GM23338 (cell line): ENCODE measurements at regions not wholly inside any gene's neighbourhood (a gene's known extent, or its start where the extent isn't known, plus 50 kb on each side); places are given as distances from the start of the nearest gene placed in this dataset.

Experiments used
- ATAC-seq: fragments of 200-7000 bp; cut with Tn5 transposase; 3 replicates; pipeline ENCODE4 v1.9.1; 2020
- DNase-seq: peaks from one replicate; pipeline ENCODE4 v3.0.0-alpha.2; 2015; ENCODE audit warnings: low spot score
- H2AFZ ChIP-seq: fragments of 200-600 bp; sonication (generic); 2 replicates; pipeline ENCODE4 v1.8.0; 2016; ENCODE audit warnings: antibody characterized with exemption, mild to moderate bottlenecking, moderate library complexity
- H3F3A ChIP-seq: fragments of 200-600 bp; sonication (generic); replicated peaks from 2 replicates; pipeline ENCODE4 v1.8.0; 2017; ENCODE audit warnings: antibody characterized with exemption, mixed run types, low read depth
- H3K27ac ChIP-seq: fragments of 200-600 bp; sonication (generic); 2 replicates; pipeline ENCODE4 v1.6.1; 2016; ENCODE audit warnings: low read depth
- H3K27me3 ChIP-seq: fragments of 200-600 bp; sonication (generic); 2 replicates; pipeline ENCODE4 v1.8.0; 2016; ENCODE audit warnings: mild to moderate bottlenecking, mixed run types, moderate library complexity; ENCODE audit not compliant: insufficient read depth
- H3K36me3 ChIP-seq: fragments of 200-600 bp; sonication (generic); 2 replicates; pipeline ENCODE4 v1.8.0; 2016; ENCODE audit warnings: mild to moderate bottlenecking; ENCODE audit not compliant: insufficient read depth
- H3K4me1 ChIP-seq: fragments of 200-600 bp; sonication (generic); 2 replicates; pipeline ENCODE4 v1.8.0; 2016; ENCODE audit warnings: mild to moderate bottlenecking, moderate library complexity; ENCODE audit not compliant: insufficient read depth
- H3K4me2 ChIP-seq: fragments of 200-600 bp; sonication (generic); 2 replicates; pipeline ENCODE4 v1.7.1; 2017; ENCODE audit warnings: mixed run types
- H3K4me3 ChIP-seq: fragments of 200-600 bp; sonication (generic); 2 replicates; pipeline ENCODE4 v1.6.1; 2016; ENCODE audit warnings: mixed run types
- H3K79me2 ChIP-seq: fragments of 200-600 bp; sonication (generic); replicated peaks from 2 replicates; pipeline ENCODE4 v1.8.0; 2017; ENCODE audit warnings: mild to moderate bottlenecking; ENCODE audit not compliant: insufficient read depth
- H3K9me2 ChIP-seq: fragments of 200-600 bp; sonication (generic); 2 replicates; pipeline ENCODE4 v1.8.0; 2017; ENCODE audit not compliant: insufficient read depth
- H4K20me1 ChIP-seq: fragments of 200-600 bp; sonication (generic); replicated peaks from 2 replicates; pipeline ENCODE4 v1.8.0; 2017; ENCODE audit warnings: mild to moderate bottlenecking; ENCODE audit not compliant: insufficient read depth
- H3K27ac Mint-ChIP-seq: 2 replicates; pipeline ENCODE4 v1.8.0; 2020; ENCODE audit warnings: inconsistent platforms, mild to moderate bottlenecking, moderate library complexity, mixed read lengths
- H3K27me3 Mint-ChIP-seq: 3 replicates; pipeline ENCODE4 v1.8.0; 2022; ENCODE audit warnings: low read depth, mild to moderate bottlenecking, moderate library complexity, mixed read lengths, inconsistent platforms; ENCODE audit not compliant: insufficient read depth, poor library complexity
- H3K36me3 Mint-ChIP-seq: 3 replicates; pipeline ENCODE4 v1.8.0; 2021; ENCODE audit warnings: low read depth, mild to moderate bottlenecking, inconsistent platforms, moderate library complexity, mixed read lengths
- H3K4me1 Mint-ChIP-seq: 3 replicates; pipeline ENCODE4 v1.8.0; 2020; ENCODE audit warnings: mild to moderate bottlenecking, inconsistent platforms, mixed read lengths
- H3K4me3 Mint-ChIP-seq: 3 replicates; pipeline ENCODE4 v1.8.0; 2021; ENCODE audit warnings: moderate library complexity, mild to moderate bottlenecking, inconsistent platforms, mixed read lengths
- H3K9me3 Mint-ChIP-seq: 3 replicates; pipeline ENCODE4 v1.8.0; 2020; ENCODE audit warnings: moderate library complexity, mild to moderate bottlenecking, inconsistent platforms, mixed read lengths
- CREB1 ChIP-seq: fragments of 250-450 bp; sonication (Bioruptor Pico); IDR thresholded peaks from 2 replicates; pipeline ENCODE4 v1.5.0; 2020; ENCODE audit warnings: low read depth, mild to moderate bottlenecking, moderate library complexity
- CTCF ChIP-seq, 2 experiments: fragments of 200-600 bp in 1 of 2; sonication (generic) in 1 of 2; conservative IDR thresholded peaks; 2 replicates each; pipeline versions ENCODE4 v1.5.1 to v1.6.1; 2016 to 2017; ENCODE audit warnings: antibody characterized with exemption in 2 of 2, low read depth in 2 of 2, mild to moderate bottlenecking in 2 of 2, moderate library complexity in 1 of 2
- EZH2 ChIP-seq: fragments of 200-600 bp; sonication (generic); IDR thresholded peaks from one replicate; pipeline ENCODE4 v1.8.0; 2017; ENCODE audit warnings: antibody characterized with exemption, mild to moderate bottlenecking, low read depth; ENCODE audit not compliant: unreplicated experiment
- EZH2phosphoT487 ChIP-seq: fragments of 200-600 bp; sonication (generic); IDR thresholded peaks from one replicate; pipeline ENCODE4 v1.8.1; 2018; ENCODE audit warnings: antibody characterized with exemption; ENCODE audit not compliant: unreplicated experiment
- JUNB ChIP-seq: IDR thresholded peaks from one replicate; pipeline ENCODE4 v1.6.1; 2016; ENCODE audit warnings: antibody characterized with exemption; ENCODE audit not compliant: unreplicated experiment
- NANOG ChIP-seq: IDR thresholded peaks from 2 replicates; pipeline ENCODE4 v1.6.1; 2016; ENCODE audit warnings: antibody characterized with exemption, borderline replicate concordance
- POLR2AphosphoS5 ChIP-seq: IDR thresholded peaks from 2 replicates; pipeline ENCODE4 v1.6.1; 2016; ENCODE audit warnings: antibody characterized with exemption, low read depth
- STAT1 ChIP-seq: IDR thresholded peaks from one replicate; pipeline ENCODE4 v1.6.1; 2016; ENCODE audit warnings: antibody characterized with exemption; ENCODE audit not compliant: unreplicated experiment
- ZNF114 ChIP-seq: fragments of 250-450 bp; sonication (Bioruptor Pico); IDR thresholded peaks from 2 replicates; pipeline ENCODE4 v1.5.0; 2020; ENCODE audit warnings: mild to moderate bottlenecking, moderate library complexity
- ZNF331 ChIP-seq: fragments of 250-450 bp; sonication (Bioruptor Pico); IDR thresholded peaks from 2 replicates; pipeline ENCODE4 v1.5.0; 2020; ENCODE audit warnings: low read depth, mild to moderate bottlenecking, moderate library complexity
- TF ChIP-seq, protein P1 (sequence below): IDR thresholded peaks from one replicate; pipeline ENCODE4 v1.6.1; 2018; ENCODE audit warnings: antibody characterized with exemption; ENCODE audit not compliant: unreplicated experiment
- TF ChIP-seq, protein P2 (sequence below): IDR thresholded peaks from 2 replicates; pipeline ENCODE4 v1.6.1; 2016; ENCODE audit warnings: antibody characterized with exemption

DNA sequence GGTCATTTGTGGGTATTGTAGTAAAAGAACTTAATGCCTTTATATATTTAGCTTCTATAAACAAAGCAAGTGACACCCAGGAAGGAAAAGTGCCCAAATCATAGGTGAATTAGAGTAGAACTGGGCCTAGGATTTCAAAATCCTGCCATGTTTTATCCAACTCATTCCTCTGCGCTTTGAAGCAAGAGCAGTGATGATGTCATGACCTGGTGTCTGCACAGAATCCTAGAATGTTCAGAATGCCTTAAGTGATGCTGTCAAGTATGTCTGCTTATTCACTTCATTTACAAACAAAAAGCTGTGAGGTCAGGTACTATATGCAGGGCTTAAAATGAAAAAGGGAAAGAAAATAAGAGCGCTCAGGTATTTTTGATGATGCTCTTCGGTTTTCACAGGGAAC lies 737.2 kb upstream of the ANKRD30A start:
- no peaks in the 10 kb centered on the region for H3F3A ChIP-seq
- Mint-ChIP-seq H3K9me3 (no peaks in the 10 kb centered on the region; the same call in 2 of the 3 replicates), H3K36me3 (no peaks in the 10 kb centered on the region), H3K4me3 (no peak overlapping the region), H3K27me3 (peaks cover 2% of the 10 kb centered on the region), H3K27ac (no peak overlapping the region), H3K4me1 (no peaks in the 10 kb centered on the region)
- H3K36me3 ChIP-seq = no peaks in the 10 kb centered on the region
- H3K9me2 ChIP-seq = no peaks in the 10 kb centered on the region
- TF ChIP-seq JUNB = no peak
- no peaks in the 10 kb centered on the region for H3K4me1 ChIP-seq
- H2AFZ ChIP-seq = no peak overlapping the region
- no peak overlapping the region for H3K4me2 ChIP-seq
- DNase-seq (no peak), ATAC-seq (no peak)
- H4K20me1 ChIP-seq = no peaks in the 10 kb centered on the region
- no peak overlapping the region for H3K27ac ChIP-seq
- no peak overlapping the region for H3K4me3 ChIP-seq
- no peaks in the 10 kb centered on the region for H3K27me3 ChIP-seq
- H3K79me2 ChIP-seq = no peaks in the 10 kb centered on the region

DNA sequence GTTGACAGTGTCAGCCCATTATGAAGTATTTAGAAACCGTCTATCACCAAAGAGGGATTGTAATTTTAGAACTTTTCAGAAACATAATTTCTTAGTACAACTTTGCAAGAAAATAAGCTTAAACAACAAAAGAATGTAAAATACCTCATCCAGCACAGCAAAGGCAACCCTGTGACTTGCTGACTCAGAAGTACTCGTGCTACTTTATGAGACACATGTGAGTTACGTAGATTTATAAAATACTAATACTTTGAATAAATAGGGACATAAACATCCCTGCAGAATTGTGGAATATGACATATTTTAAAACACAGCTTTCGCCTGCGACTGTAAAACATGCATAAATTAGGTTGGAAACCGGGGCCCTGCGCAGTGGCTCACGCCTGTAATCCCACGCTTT lies 739.7 kb upstream of the ANKRD30A start:
- no peaks in the 10 kb centered on the region for H3K27me3 Mint-ChIP-seq
- H3K9me3 Mint-ChIP-seq = no peaks in the 10 kb centered on the region; the same call in 2 of the 3 replicates
- no peak for TF ChIP-seq ZNF114 (CRISPR knock-in tag)
- TF ChIP-seq EZH2 = no peak
- TF ChIP-seq ZNF331 (CRISPR knock-in tag) = no peak
- TF ChIP-seq CREB1 (CRISPR knock-in tag) = no peak
- no peak for TF ChIP-seq STAT1
- no peak for TF ChIP-seq EZH2phosphoT487
- TF ChIP-seq, protein P1, sequence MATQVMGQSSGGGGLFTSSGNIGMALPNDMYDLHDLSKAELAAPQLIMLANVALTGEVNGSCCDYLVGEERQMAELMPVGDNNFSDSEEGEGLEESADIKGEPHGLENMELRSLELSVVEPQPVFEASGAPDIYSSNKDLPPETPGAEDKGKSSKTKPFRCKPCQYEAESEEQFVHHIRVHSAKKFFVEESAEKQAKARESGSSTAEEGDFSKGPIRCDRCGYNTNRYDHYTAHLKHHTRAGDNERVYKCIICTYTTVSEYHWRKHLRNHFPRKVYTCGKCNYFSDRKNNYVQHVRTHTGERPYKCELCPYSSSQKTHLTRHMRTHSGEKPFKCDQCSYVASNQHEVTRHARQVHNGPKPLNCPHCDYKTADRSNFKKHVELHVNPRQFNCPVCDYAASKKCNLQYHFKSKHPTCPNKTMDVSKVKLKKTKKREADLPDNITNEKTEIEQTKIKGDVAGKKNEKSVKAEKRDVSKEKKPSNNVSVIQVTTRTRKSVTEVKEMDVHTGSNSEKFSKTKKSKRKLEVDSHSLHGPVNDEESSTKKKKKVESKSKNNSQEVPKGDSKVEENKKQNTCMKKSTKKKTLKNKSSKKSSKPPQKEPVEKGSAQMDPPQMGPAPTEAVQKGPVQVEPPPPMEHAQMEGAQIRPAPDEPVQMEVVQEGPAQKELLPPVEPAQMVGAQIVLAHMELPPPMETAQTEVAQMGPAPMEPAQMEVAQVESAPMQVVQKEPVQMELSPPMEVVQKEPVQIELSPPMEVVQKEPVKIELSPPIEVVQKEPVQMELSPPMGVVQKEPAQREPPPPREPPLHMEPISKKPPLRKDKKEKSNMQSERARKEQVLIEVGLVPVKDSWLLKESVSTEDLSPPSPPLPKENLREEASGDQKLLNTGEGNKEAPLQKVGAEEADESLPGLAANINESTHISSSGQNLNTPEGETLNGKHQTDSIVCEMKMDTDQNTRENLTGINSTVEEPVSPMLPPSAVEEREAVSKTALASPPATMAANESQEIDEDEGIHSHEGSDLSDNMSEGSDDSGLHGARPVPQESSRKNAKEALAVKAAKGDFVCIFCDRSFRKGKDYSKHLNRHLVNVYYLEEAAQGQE = no peak
- no peak for TF ChIP-seq JUNB
- TF ChIP-seq NANOG = no peak
- TF ChIP-seq CTCF (conservative IDR thresholded peaks at IDR 0.05; ENCODE audit: low read depth in 2 of 2) = no peak
- TF ChIP-seq POLR2AphosphoS5 = no peak
- TF ChIP-seq, protein P2, sequence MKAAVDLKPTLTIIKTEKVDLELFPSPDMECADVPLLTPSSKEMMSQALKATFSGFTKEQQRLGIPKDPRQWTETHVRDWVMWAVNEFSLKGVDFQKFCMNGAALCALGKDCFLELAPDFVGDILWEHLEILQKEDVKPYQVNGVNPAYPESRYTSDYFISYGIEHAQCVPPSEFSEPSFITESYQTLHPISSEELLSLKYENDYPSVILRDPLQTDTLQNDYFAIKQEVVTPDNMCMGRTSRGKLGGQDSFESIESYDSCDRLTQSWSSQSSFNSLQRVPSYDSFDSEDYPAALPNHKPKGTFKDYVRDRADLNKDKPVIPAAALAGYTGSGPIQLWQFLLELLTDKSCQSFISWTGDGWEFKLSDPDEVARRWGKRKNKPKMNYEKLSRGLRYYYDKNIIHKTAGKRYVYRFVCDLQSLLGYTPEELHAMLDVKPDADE = no peak

More for the DNA sequence above, 739.7 kb upstream of the ANKRD30A start:
- no peak overlapping the region for H3K27ac ChIP-seq
- no peaks in the 10 kb centered on the region for H3K4me1 ChIP-seq
- no peak overlapping the region for H3K27ac Mint-ChIP-seq
- H4K20me1 ChIP-seq = no peaks in the 10 kb centered on the region
- no peaks in the 10 kb centered on the region for H3K79me2 ChIP-seq
- no peak overlapping the region for H3K4me3 ChIP-seq
- no peaks in the 10 kb centered on the region for H3K4me1 Mint-ChIP-seq
- H3K4me3 Mint-ChIP-seq = no peak overlapping the region
- DNase-seq (no peak), ATAC-seq (no peak)
- H3K36me3 ChIP-seq = no peaks in the 10 kb centered on the region
- H3K27me3 ChIP-seq = no peaks in the 10 kb centered on the region
- H3K36me3 Mint-ChIP-seq = no peaks in the 10 kb centered on the region
- H3K9me2 ChIP-seq = no peaks in the 10 kb centered on the region
- H3F3A ChIP-seq = no peaks in the 10 kb centered on the region
- H2AFZ ChIP-seq = no peak overlapping the region
- no peak overlapping the region for H3K4me2 ChIP-seq
